ENCODE measurements at regions not wholly inside any gene's neighbourhood (a gene's known extent, or its start where the extent isn't known, plus 50 kb on each side); places are given as distances from the start of the nearest gene placed in this dataset.

DNA sequence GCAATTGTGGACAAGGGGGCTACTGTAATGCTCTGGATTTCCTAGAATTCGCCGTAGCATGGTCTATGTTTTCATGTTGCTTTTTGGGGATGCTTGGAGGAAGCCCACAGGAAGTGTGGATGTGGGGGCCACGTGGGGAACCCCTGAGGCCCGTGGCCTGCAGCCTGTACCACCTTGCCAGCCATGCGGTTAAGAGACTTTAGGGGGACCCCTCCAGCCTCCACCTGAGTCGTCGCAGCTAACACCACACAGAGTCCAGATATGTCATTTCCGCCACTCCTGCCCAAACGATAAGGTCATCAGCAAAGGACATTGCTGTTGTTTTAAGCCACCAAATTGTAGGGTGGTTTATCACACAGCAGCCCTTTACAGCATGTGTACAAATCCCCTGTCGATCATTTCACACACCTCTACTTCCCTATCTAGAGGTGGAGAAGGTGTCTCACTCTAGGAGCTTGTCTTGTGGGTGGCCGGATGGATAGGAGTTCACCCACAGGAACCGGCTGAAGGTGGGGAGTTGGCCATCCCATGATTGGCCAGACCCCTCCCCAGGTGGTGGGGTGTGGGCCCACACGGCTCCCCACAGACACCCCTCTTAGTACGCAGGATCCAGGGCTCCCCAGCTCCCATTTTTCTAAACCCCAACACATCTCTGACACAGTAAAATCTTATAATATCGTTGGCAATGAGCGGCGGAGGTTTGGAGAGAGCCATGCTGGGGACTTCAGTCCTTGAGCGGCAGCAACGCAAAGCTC lies 226.7 kb downstream of the TEX29 start:
- no peak for TF ChIP-seq CTCF (IDR thresholded peaks at IDR 0.05)
- TF ChIP-seq, protein P1, sequence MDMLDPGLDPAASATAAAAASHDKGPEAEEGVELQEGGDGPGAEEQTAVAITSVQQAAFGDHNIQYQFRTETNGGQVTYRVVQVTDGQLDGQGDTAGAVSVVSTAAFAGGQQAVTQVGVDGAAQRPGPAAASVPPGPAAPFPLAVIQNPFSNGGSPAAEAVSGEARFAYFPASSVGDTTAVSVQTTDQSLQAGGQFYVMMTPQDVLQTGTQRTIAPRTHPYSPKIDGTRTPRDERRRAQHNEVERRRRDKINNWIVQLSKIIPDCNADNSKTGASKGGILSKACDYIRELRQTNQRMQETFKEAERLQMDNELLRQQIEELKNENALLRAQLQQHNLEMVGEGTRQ (IDR thresholded peaks at IDR 0.05; ENCODE audit: borderline replicate concordance, low read depth, low read length) = no peak
- no peak for TF ChIP-seq FOSL2 (IDR thresholded peaks at IDR 0.05; ENCODE audit: borderline replicate concordance, low read depth)
- TF ChIP-seq RXRA (IDR thresholded peaks at IDR 0.05; ENCODE audit: borderline replicate concordance, low read depth) = no peak
- TF ChIP-seq YY1 (IDR thresholded peaks at IDR 0.05; ENCODE audit: low read depth) = no peak
- no peak for TF ChIP-seq NRF1 (IDR thresholded peaks at IDR 0.05; ENCODE audit: low read depth, low read length)
- TF ChIP-seq RCOR1 (IDR thresholded peaks at IDR 0.05; ENCODE audit: low read length) = no peak
- no peak for TF ChIP-seq REST (IDR thresholded peaks at IDR 0.05; ENCODE audit: low read depth, low read length)
- no peak for TF ChIP-seq EZH2phosphoT487 (IDR thresholded peaks at IDR 0.05; ENCODE audit: borderline replicate concordance, low read depth)
- TF ChIP-seq MEF2A (IDR thresholded peaks at IDR 0.05; ENCODE audit: borderline replicate concordance, low read depth) = no peak
- TF ChIP-seq FOXJ3 (CRISPR knock-in tag; IDR thresholded peaks at IDR 0.05) = no peak
- no peak for TF ChIP-seq RAD21 (IDR thresholded peaks at IDR 0.05; ENCODE audit: low read length)
- no peak for TF ChIP-seq SIN3A (IDR thresholded peaks at IDR 0.05; ENCODE audit: borderline replicate concordance, low read depth, low read length)
- no peak for TF ChIP-seq NFIC (IDR thresholded peaks at IDR 0.05; ENCODE audit: borderline replicate concordance)

Data from SK-N-SH (cell line).